T-cell (primary cell): ENCODE measurements at regions not wholly inside any gene's neighbourhood (a gene's known extent, or its start where the extent isn't known, plus 50 kb on each side); places are given as distances from the start of the nearest gene placed in this dataset.

ENCODE experiments used
- ATAC-seq, 4 experiments: fragments of 200-7000 bp in 3 of 4; fragments of 150-1000 bp in 1 of 4; cut with Tn5 transposase; replicated peaks in 1 of 4; 1 replicate in 3 of 4; 2 replicates in 1 of 4; pipeline ENCODE4 v1.10.0; 2021; ENCODE audit warnings: moderate library complexity in 3 of 4, mild to moderate bottlenecking in 2 of 4, moderate number of reproducible peaks in 1 of 4
- CTCF ChIA-PET, 2 donors: fragments of 300-600 bp; sonication (Branson Sonifier 250); formaldehyde crosslinking; loops; one replicate each; lab custom pipeline; 2022; ENCODE audit warnings: antibody characterized with exemption in 2 of 2; lab: Charles Lee
- POLR2A ChIA-PET, 2 donors: fragments of 300-600 bp; sonication (Branson Sonifier 250); formaldehyde crosslinking; loops; one replicate each; lab custom pipeline; 2022; ENCODE audit warnings: antibody characterized with exemption in 2 of 2; lab: Charles Lee
- DNase-seq, 35 experiments: peaks; one replicate each; pipeline versions ENCODE4 v3.0.0 to v3.0.0-alpha.2; 2013 to 2023
- H3K27ac ChIP-seq: one replicate; pipeline ENCODE4 v1.5.1; 2013; ENCODE audit warnings: low read length
- H3K27me3 ChIP-seq, 2 experiments: replicated peaks in 1 of 2; 1 replicate in 1 of 2; 2 replicates in 1 of 2; pipeline versions ENCODE4 v1.6.1 to v1.7.0; 2013; ENCODE audit warnings: low read length in 1 of 2, mixed read lengths in 1 of 2; ENCODE audit not compliant: control insufficient read depth in 2 of 2, insufficient read depth in 2 of 2; ENCODE audit errors: extremely low read depth in 1 of 2
- H3K36me3 ChIP-seq, 2 donors: 1 replicate in 1 of 2; 2 replicates in 1 of 2; pipeline versions ENCODE4 v1.6.1 to v1.7.0; 2013; ENCODE audit warnings: low read length in 1 of 2; ENCODE audit not compliant: control insufficient read depth in 2 of 2, insufficient read depth in 1 of 2; ENCODE audit errors: extremely low read depth in 1 of 2
- H3K4me1 ChIP-seq, 2 experiments: 1 replicate in 1 of 2; 2 replicates in 1 of 2; pipeline versions ENCODE4 v1.6.1 to v1.7.0; 2013; ENCODE audit warnings: low read length in 2 of 2, mixed read lengths in 1 of 2; ENCODE audit not compliant: insufficient read depth in 2 of 2, control insufficient read depth in 1 of 2; ENCODE audit errors: extremely low read depth in 1 of 2
- H3K4me3 ChIP-seq, 2 donors: 1 replicate in 1 of 2; 2 replicates in 1 of 2; pipeline versions ENCODE4 v1.5.1 to v1.7.0; 2013; ENCODE audit warnings: mild to moderate bottlenecking in 2 of 2, low read length in 1 of 2, moderate library complexity in 1 of 2; ENCODE audit not compliant: control insufficient read depth in 1 of 2; ENCODE audit errors: extremely low read depth in 1 of 2
- H3K9me3 ChIP-seq: 2 replicates; pipeline ENCODE4 v1.7.0; 2013
- H3K27ac Mint-ChIP-seq, 2 donors: one replicate each; pipeline ENCODE4 v1.8.0; 2020 to 2021; ENCODE audit warnings: mild to moderate bottlenecking in 2 of 2, mixed read lengths in 2 of 2
- H3K27me3 Mint-ChIP-seq, 2 donors: one replicate each; pipeline ENCODE4 v1.8.0; 2021 to 2022; ENCODE audit warnings: mixed read lengths in 2 of 2
- H3K36me3 Mint-ChIP-seq: one replicate; pipeline ENCODE4 v1.8.0; 2021; ENCODE audit warnings: mixed read lengths
- H3K4me1 Mint-ChIP-seq, 3 donors: one replicate each; pipeline ENCODE4 v1.8.0; 2020 to 2022; ENCODE audit warnings: mixed read lengths in 3 of 3, mild to moderate bottlenecking in 1 of 3
- H3K4me3 Mint-ChIP-seq, 3 donors: one replicate each; pipeline ENCODE4 v1.8.0; 2020 to 2022; ENCODE audit warnings: mild to moderate bottlenecking in 3 of 3, mixed read lengths in 3 of 3, moderate library complexity in 3 of 3
- H3K9me3 Mint-ChIP-seq, 3 donors: one replicate each; pipeline ENCODE4 v1.8.0; 2020 to 2022; ENCODE audit warnings: mixed read lengths in 3 of 3
- WGBS: methylation state at CpG from one replicate; pipeline ENCODE4 v1.1.5; 2013; ENCODE audit warnings: missing lambda C conversion rate; ENCODE audit not compliant: insufficient coverage; 5-methylcytosine and 5-hydroxymethylcytosine counted together

DNA sequence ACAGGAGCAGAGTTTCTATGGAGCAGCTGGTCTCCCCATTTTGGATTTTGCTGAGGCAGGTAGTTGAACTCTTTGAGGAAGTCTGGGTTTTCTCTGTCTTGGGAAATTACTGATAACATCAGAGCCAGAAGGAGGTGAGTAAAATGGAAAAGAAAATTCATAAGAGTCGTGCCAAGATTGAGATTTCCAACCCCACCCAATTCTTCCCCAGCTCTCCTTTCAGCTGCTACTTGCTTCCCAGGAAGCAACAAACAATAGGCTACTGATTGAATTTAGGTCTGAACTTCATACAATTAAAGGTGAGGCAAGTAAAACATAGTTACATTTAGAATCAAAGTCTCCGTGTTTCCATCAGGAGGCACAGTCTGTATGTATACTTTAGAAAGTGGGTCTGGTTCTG is 54.6 kb upstream of the EOLA2 start:
- Histone ChIP-seq H3K4me1 (no peaks in the 10 kb centered on the region), H3K9me3 (no peaks in the 10 kb centered on the region), H3K4me3 (no peak overlapping the region), H3K27ac (no peak overlapping the region), H3K27me3 (no peaks in the 10 kb centered on the region), H3K36me3 (peaks cover 0 to 1% of the 10 kb centered on the region in 2 donors)
- ChIA-PET POLR2A (no interaction called here), CTCF (no interaction called here)
- ATAC-seq (no peak), DNase-seq (no peak)
- peaks cover 24% of the 10 kb centered on the region for H3K36me3 Mint-ChIP-seq
- no peaks in the 10 kb centered on the region for H3K4me1 Mint-ChIP-seq
- peaks cover 0 to 4% of the 10 kb centered on the region in 2 donors for H3K27me3 Mint-ChIP-seq
- no peak overlapping the region for H3K4me3 Mint-ChIP-seq
- no peaks in the 10 kb centered on the region for H3K9me3 Mint-ChIP-seq
- no CpG with 5 or more reads among the region's 2 CpGs for WGBS
- H3K27ac Mint-ChIP-seq, result no peak overlapping the region

DNA sequence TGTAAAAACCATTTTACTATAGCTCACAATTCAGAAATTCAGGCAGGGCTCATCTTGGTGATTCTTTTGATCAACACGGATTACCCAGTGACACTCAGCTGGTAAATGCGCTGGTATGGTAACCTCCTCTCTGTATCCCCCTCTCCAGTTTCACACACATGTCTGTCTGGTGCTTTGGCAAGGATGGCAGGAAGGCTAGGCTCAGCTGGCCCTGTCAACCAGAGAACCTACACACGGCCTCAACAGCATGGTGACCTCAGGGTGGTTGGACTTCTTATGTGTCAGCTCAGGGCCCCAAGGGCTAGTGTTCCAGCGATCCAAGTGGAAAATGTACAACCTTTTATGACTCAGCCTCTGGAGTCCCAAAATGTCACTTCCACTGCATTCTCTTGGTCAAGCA is 55.7 kb upstream of the EOLA2 start:
- WGBS, result 80% methylated on average over 1 of the region's 4 CpGs
- no peaks in the 10 kb centered on the region for H3K4me1 ChIP-seq
- H3K27ac ChIP-seq, result no peak overlapping the region
- CTCF ChIA-PET, result no interaction called here
- POLR2A ChIA-PET, result no interaction called here
- H3K27me3 ChIP-seq, result no peaks in the 10 kb centered on the region
- no peaks in the 10 kb centered on the region for H3K36me3 ChIP-seq
- H3K27me3 Mint-ChIP-seq, result peaks cover 0 to 4% of the 10 kb centered on the region in 2 donors
- peaks cover 26% of the 10 kb centered on the region for H3K36me3 Mint-ChIP-seq
- H3K4me3 ChIP-seq, result no peak overlapping the region
- DNase-seq (no peak), ATAC-seq (no peak)
- H3K4me3 Mint-ChIP-seq, result no peak overlapping the region
- H3K27ac Mint-ChIP-seq, result no peak overlapping the region
- H3K9me3 ChIP-seq, result no peaks in the 10 kb centered on the region
- no peaks in the 10 kb centered on the region for H3K4me1 Mint-ChIP-seq
- no peaks in the 10 kb centered on the region for H3K9me3 Mint-ChIP-seq

DNA sequence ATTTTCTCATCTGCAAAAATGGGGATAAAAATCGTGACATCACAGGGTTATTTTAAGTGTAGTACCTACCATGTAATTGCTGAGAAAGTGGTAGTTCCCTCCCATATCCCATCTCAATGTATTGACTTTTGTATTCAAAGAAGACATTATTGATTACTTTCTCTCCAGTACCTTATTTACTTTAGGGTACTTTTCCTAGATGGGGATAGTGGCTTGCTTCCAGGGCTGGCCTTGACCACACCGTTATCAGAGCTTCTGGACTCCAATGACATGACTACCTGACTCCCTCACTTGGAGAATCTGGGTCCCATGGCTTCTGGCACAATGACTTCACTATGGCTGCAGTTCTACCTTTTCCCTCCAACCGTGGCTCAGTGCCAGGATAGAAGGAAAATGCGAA is 58.2 kb upstream of the EOLA2 start:
- H3K27ac Mint-ChIP-seq, result no peak overlapping the region
- no peaks in the 10 kb centered on the region for H3K9me3 Mint-ChIP-seq

DNA sequence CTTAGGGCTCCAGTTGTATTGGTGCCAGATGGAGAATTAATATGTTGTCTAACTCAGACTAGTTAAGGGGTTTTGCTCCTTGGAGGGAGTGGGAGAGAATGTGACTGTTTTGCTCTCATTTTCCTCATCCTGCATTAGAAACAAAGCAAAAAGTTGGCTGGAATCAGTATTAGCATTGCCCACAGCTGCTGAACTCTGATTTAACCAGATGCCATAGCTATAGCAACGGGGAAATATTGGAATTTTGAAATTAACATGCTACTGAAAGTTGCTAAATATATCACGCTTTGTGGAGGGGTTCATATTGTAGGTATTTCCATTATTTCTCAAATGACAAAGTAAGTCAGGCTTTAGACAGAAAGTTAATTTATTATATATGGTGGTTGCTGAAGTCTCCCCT is 66.7 kb upstream of the EOLA2 start:
- H3K9me3 ChIP-seq, result no peaks in the 10 kb centered on the region
- H3K4me1 ChIP-seq, result no peaks in the 10 kb centered on the region
- ChIA-PET CTCF (no interaction called here), POLR2A (no interaction called here)
- H3K27me3 Mint-ChIP-seq, result peaks cover 0 to 5% of the 10 kb centered on the region in 2 donors
- H3K4me1 Mint-ChIP-seq, result no peaks in the 10 kb centered on the region
- H3K27me3 ChIP-seq, result no peaks in the 10 kb centered on the region
- no peak overlapping the region for H3K4me3 Mint-ChIP-seq
- ATAC-seq, result no peak
- H3K36me3 ChIP-seq, result no peaks in the 10 kb centered on the region
- H3K9me3 Mint-ChIP-seq, result no peaks in the 10 kb centered on the region
- no peak for DNase-seq
- no peak overlapping the region for H3K27ac ChIP-seq
- WGBS, result no CpG with 5 or more reads among the region's 2 CpGs
- no peak overlapping the region for H3K4me3 ChIP-seq
- H3K36me3 Mint-ChIP-seq, result peaks cover 9% of the 10 kb centered on the region
- no peak overlapping the region for H3K27ac Mint-ChIP-seq

More for the DNA sequence above, 58.2 kb upstream of the EOLA2 start:
- CTCF ChIA-PET, result interaction anchor here in 1 of 2 donors (0.6 kb wide), 1 partner anchor 477 kb away, joined by 3 read pairs; no protein-coding TSS in a partner anchor
- Histone ChIP-seq H3K27me3 (no peaks in the 10 kb centered on the region), H3K4me3 (no peak overlapping the region), H3K9me3 (no peaks in the 10 kb centered on the region), H3K4me1 (no peaks in the 10 kb centered on the region), H3K36me3 (no peaks in the 10 kb centered on the region), H3K27ac (no peak overlapping the region)
- Mint-ChIP-seq H3K4me1 (no peaks in the 10 kb centered on the region), H3K27me3 (peaks cover 0 to 4% of the 10 kb centered on the region in 2 donors), H3K4me3 (no peak overlapping the region), H3K36me3 (peaks cover 22% of the 10 kb centered on the region)
- no peak for ATAC-seq
- POLR2A ChIA-PET, result interaction anchor here in 1 of 2 donors (0.5 kb wide), 1 partner anchor 1004 kb away, joined by 3 read pairs; no protein-coding TSS in a partner anchor
- DNase-seq, result no peak
- WGBS, result no CpG with 5 or more reads among the region's 4 CpGs

DNA sequence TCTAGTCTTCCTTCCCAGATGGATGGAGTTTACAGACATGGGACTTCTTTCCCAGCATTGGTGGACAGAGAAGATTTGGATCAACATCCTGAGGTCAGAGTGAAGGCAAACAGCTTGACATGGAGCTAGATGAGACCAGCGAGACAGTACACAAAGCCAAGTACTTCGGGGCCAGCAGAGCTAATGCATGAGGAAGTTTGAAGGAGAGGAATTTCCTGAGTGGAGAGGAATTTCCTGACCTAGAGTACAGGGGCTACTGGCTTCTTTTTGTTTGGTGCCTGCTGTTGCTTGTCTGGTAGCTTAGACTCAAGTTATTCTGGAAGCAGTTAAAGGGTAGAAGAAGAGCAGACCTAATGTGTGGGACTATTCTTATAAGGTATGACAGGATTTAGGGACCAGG is 69.1 kb upstream of the EOLA2 start:
- Histone ChIP-seq H3K4me3 (no peak overlapping the region), H3K27me3 (no peaks in the 10 kb centered on the region), H3K9me3 (no peaks in the 10 kb centered on the region), H3K36me3 (no peaks in the 10 kb centered on the region), H3K27ac (no peak overlapping the region), H3K4me1 (no peaks in the 10 kb centered on the region)
- no CpG with 5 or more reads among the region's 2 CpGs for WGBS
- peaks cover 0 to 5% of the 10 kb centered on the region in 2 donors for H3K27me3 Mint-ChIP-seq
- CTCF ChIA-PET, result no interaction called here
- peaks cover 9% of the 10 kb centered on the region for H3K36me3 Mint-ChIP-seq
- ATAC-seq, result no peak
- no peak overlapping the region for H3K27ac Mint-ChIP-seq
- DNase-seq, result no peak
- no peak overlapping the region for H3K4me3 Mint-ChIP-seq
- POLR2A ChIA-PET, result no interaction called here
- no peaks in the 10 kb centered on the region for H3K9me3 Mint-ChIP-seq
- no peaks in the 10 kb centered on the region for H3K4me1 Mint-ChIP-seq

DNA sequence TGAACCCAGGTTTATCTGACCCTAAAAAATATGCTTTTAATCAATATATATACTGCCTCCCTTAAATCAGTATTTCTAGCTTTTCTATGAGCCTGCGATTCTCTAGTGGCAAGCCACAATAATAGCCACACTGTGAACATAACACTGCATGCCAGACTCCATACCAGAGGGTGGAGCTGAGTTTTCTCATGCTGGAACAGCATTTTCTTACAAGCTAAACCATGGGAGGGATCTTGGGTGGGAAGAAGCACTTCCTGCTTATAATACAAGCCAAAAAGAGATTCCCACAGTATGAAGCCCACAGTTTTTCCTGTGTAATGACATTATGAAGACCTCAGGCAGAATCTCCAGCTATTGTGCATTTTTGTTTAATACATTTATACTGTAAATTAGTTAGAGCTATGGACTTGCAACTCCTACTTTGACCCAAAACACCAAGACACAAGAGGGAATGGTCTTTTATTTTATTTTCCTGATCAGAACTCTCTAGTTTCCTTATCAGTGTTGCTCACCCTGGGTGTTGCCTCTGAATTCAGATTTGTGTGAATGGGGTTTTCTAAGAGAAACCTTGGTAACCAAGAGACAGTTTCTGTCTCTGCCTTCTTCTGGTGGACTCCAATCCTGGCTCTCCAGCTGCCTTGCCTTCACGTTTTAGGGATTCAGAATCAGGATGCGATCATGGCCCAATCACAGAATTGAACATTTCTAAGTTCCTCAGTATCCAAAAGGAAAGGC is 74.5 kb upstream of the EOLA2 start:
- ATAC-seq (no peak), DNase-seq (no peak)
- no peaks in the 10 kb centered on the region for H3K27me3 ChIP-seq
- H3K4me1 ChIP-seq, result no peaks in the 10 kb centered on the region
- CTCF ChIA-PET, result no interaction called here
- Mint-ChIP-seq H3K36me3 (peaks cover 8% of the 10 kb centered on the region), H3K4me3 (no peak overlapping the region), H3K4me1 (no peaks in the 10 kb centered on the region), H3K27me3 (no peaks in the 10 kb centered on the region), H3K9me3 (no peaks in the 10 kb centered on the region), H3K27ac (no peak overlapping the region)
- no peaks in the 10 kb centered on the region for H3K36me3 ChIP-seq
- no peaks in the 10 kb centered on the region for H3K9me3 ChIP-seq
- WGBS, result no CpG with 5 or more reads among the region's 3 CpGs
- H3K27ac ChIP-seq, result no peak overlapping the region
- H3K4me3 ChIP-seq, result no peak overlapping the region
- POLR2A ChIA-PET, result interaction anchor here in 1 of 2 donors (0.6 kb wide), 1 partner anchor 41 kb away, joined by 3 read pairs; no protein-coding TSS in a partner anchor
